NOMO-1 treated with DMSO at 0.1 percent for 48 hours (cell line): ENCODE measurements at regions not wholly inside any gene's neighbourhood (a gene's known extent, or its start where the extent isn't known, plus 50 kb on each side); places are given as distances from the start of the nearest gene placed in this dataset.

ENCODE experiments used
- DNase-seq: peaks from one replicate; lab custom pipeline; 2025; ENCODE audit not compliant: unreplicated experiment; lab: John Stamatoyannopoulos, UW

GRCh38 chr22:26891429-26891828 is 234.0 kb downstream of the MIAT start:
- no peak for DNase-seq

GRCh38 chr22:26892166-26893041 is 235.0 kb downstream of the MIAT start:
- no peak for DNase-seq

GRCh38 chr22:26893173-26894110 is 236.1 kb downstream of the MIAT start:
- no peak for DNase-seq

- DNase-seq, result no peak
Observed at GRCh38 chr22:26894362-26894761, 237.0 kb downstream of the MIAT start.

- peak; percentile 5 for DNase-seq
Observed at GRCh38 chr22:26894766-26895485, 237.5 kb downstream of the MIAT start.

- no peak for DNase-seq
Observed at GRCh38 chr22:26897384-26897783, 240.0 kb downstream of the MIAT start.

GRCh38 chr22:26898946-26899605 is 241.7 kb downstream of the MIAT start:
- no peak for DNase-seq

GRCh38 chr22:26900787-26901186 is 243.4 kb downstream of the MIAT start:
- DNase-seq, result no peak

GRCh38 chr22:26901198-26901816 is 243.9 kb downstream of the MIAT start:
- DNase-seq, result no peak

- no peak for DNase-seq
Observed at GRCh38 chr22:26902401-26903029, 245.1 kb downstream of the MIAT start.

GRCh38 chr22:26903030-26903856 is 245.9 kb downstream of the MIAT start:
- DNase-seq, result no peak

- no peak for DNase-seq
Observed at GRCh38 chr22:26904483-26904882, 247.1 kb downstream of the MIAT start.

GRCh38 chr22:26905076-26905475 is 247.7 kb downstream of the MIAT start:
- DNase-seq, result no peak

GRCh38 chr22:26905640-26906039 is 248.3 kb downstream of the MIAT start:
- no peak for DNase-seq

GRCh38 chr22:26906464-26906863 is 249.1 kb downstream of the MIAT start:
- no peak for DNase-seq

GRCh38 chr22:26907366-26907765 is 250.0 kb downstream of the MIAT start:
- no peak for DNase-seq

GRCh38 chr22:26910845-26911244 is 253.5 kb downstream of the MIAT start:
- DNase-seq, result no peak

GRCh38 chr22:26912655-26913345 is 255.4 kb downstream of the MIAT start:
- DNase-seq, result no peak
